Trophoblast cell (in vitro differentiated cells and primary cell): ENCODE measurements at regions not wholly inside any gene's neighbourhood (a gene's known extent, or its start where the extent isn't known, plus 50 kb on each side); places are given as distances from the start of the nearest gene placed in this dataset.

ENCODE experiments used
- DNase-seq, 2 donors: peaks; one replicate each; pipeline ENCODE4 v3.0.0-alpha.2; 2016
- H2AFZ ChIP-seq: 2 replicates; pipeline ENCODE4 v1.6.1; 2013; ENCODE audit warnings: low read length, moderate library complexity, mild to moderate bottlenecking; ENCODE audit not compliant: insufficient read depth, poor library complexity
- H2AK5ac ChIP-seq: 2 replicates; pipeline ENCODE4 v1.6.1; 2013; ENCODE audit warnings: mild to moderate bottlenecking, low read length
- H2BK120ac ChIP-seq: 2 replicates; pipeline ENCODE4 v1.6.1; 2013; ENCODE audit warnings: low read length, mild to moderate bottlenecking, moderate library complexity; ENCODE audit not compliant: insufficient read depth, poor library complexity
- H2BK12ac ChIP-seq: 2 replicates; pipeline ENCODE4 v1.6.1; 2013; ENCODE audit warnings: mild to moderate bottlenecking, low read length, moderate library complexity
- H2BK5ac ChIP-seq: 2 replicates; pipeline ENCODE4 v1.6.1; 2013; ENCODE audit warnings: low read length, low read depth, moderate library complexity, mild to moderate bottlenecking; ENCODE audit not compliant: poor library complexity
- H3K14ac ChIP-seq: 2 replicates; pipeline ENCODE4 v1.6.1; 2013; ENCODE audit warnings: mild to moderate bottlenecking, low read length
- H3K18ac ChIP-seq: 2 replicates; pipeline ENCODE4 v1.6.1; 2013; ENCODE audit warnings: mild to moderate bottlenecking, low read length
- H3K23ac ChIP-seq: 2 replicates; pipeline ENCODE4 v1.6.1; 2013; ENCODE audit warnings: low read length
- H3K27ac ChIP-seq: 2 replicates; pipeline ENCODE4 v1.5.1; 2013; ENCODE audit warnings: low read depth, mild to moderate bottlenecking, inconsistent platforms, low read length, moderate library complexity
- H3K27me3 ChIP-seq: 2 replicates; pipeline ENCODE4 v1.6.1; 2013; ENCODE audit warnings: inconsistent platforms, mild to moderate bottlenecking, low read length, moderate library complexity; ENCODE audit not compliant: insufficient read depth
- H3K36me3 ChIP-seq, 2 experiments: 1 replicate in 1 of 2; 2 replicates in 1 of 2; pipeline ENCODE4 v1.6.1; 2013; ENCODE audit warnings: low read length in 2 of 2, mild to moderate bottlenecking in 2 of 2, moderate library complexity in 1 of 2; ENCODE audit not compliant: insufficient read depth in 2 of 2, control insufficient read depth in 1 of 2
- H3K4ac ChIP-seq: 2 replicates; pipeline ENCODE4 v1.6.1; 2013; ENCODE audit warnings: low read depth, mild to moderate bottlenecking, low read length, moderate library complexity
- H3K4me1 ChIP-seq, 2 experiments: 1 replicate in 1 of 2; 2 replicates in 1 of 2; pipeline ENCODE4 v1.6.1; 2013; ENCODE audit warnings: low read length in 2 of 2, mild to moderate bottlenecking in 2 of 2, moderate library complexity in 1 of 2; ENCODE audit not compliant: insufficient read depth in 2 of 2, control insufficient read depth in 1 of 2
- H3K4me2 ChIP-seq: 2 replicates; pipeline ENCODE4 v1.6.1; 2013; ENCODE audit warnings: inconsistent platforms, mild to moderate bottlenecking, low read length, moderate library complexity
- H3K4me3 ChIP-seq: 2 replicates; pipeline ENCODE4 v1.5.1; 2013; ENCODE audit warnings: mild to moderate bottlenecking, low read depth, low read length, inconsistent platforms
- H3K79me1 ChIP-seq: one replicate; pipeline ENCODE4 v1.6.1; 2013; ENCODE audit warnings: low read length
- H3K79me2 ChIP-seq: 2 replicates; pipeline ENCODE4 v1.6.1; 2013; ENCODE audit warnings: low read length, mild to moderate bottlenecking; ENCODE audit not compliant: control insufficient read depth, insufficient read depth, poor library complexity
- H3K9ac ChIP-seq: 2 replicates; pipeline ENCODE4 v1.6.1; 2013; ENCODE audit warnings: mild to moderate bottlenecking, low read length
- H3K9me3 ChIP-seq: 2 replicates; pipeline ENCODE4 v1.6.1; 2013; ENCODE audit warnings: low read depth, mild to moderate bottlenecking, control low read depth, inconsistent platforms, low read length; ENCODE audit not compliant: insufficient read depth
- H4K12ac ChIP-seq: 2 replicates; pipeline ENCODE4 v1.6.1; 2013; ENCODE audit warnings: low read depth, mild to moderate bottlenecking, low read length, moderate library complexity
- H4K8ac ChIP-seq: 2 replicates; pipeline ENCODE4 v1.6.1; 2013; ENCODE audit warnings: low read depth, mild to moderate bottlenecking, low read length, moderate library complexity
- H4K91ac ChIP-seq: one replicate; pipeline ENCODE4 v1.6.1; 2013; ENCODE audit warnings: low read depth, mild to moderate bottlenecking, low read length, moderate library complexity
- WGBS: extraction: QIAGEN DNeasy Blood & Tissue Kit; methylation state at CpG from one replicate; pipeline ENCODE4 v1.1.7; 2013; ENCODE audit warnings: missing lambda C conversion rate; ENCODE audit not compliant: insufficient read length, insufficient coverage; ENCODE audit errors: extremely low coverage; 5-methylcytosine and 5-hydroxymethylcytosine counted together

- H3K79me2 ChIP-seq, result no peaks in the 10 kb centered on the region
- H3K14ac ChIP-seq, result no peak overlapping the region
- H2AK5ac ChIP-seq, result no peak overlapping the region
- no peak overlapping the region for H4K12ac ChIP-seq
- no peaks in the 10 kb centered on the region for H3K36me3 ChIP-seq
- H2BK5ac ChIP-seq, result no peak overlapping the region
- no peak overlapping the region for H4K91ac ChIP-seq
- no peak overlapping the region for H3K9ac ChIP-seq
- H3K4me2 ChIP-seq, result no peak overlapping the region
- peaks cover 0 to 2% of the 10 kb centered on the region in 2 experiments for H3K4me1 ChIP-seq
- H3K27me3 ChIP-seq, result no peaks in the 10 kb centered on the region
- no peak overlapping the region for H2AFZ ChIP-seq
- H2BK120ac ChIP-seq, result no peak overlapping the region
- DNase-seq, result no peak
- peaks cover 4% of the 10 kb centered on the region for H3K9me3 ChIP-seq
- no peak overlapping the region for H3K18ac ChIP-seq
- H4K8ac ChIP-seq, result no peak overlapping the region
- no peak overlapping the region for H2BK12ac ChIP-seq
- no CpG with 5 or more reads among the region's 4 CpGs for WGBS
- no peak overlapping the region for H3K4ac ChIP-seq
- no peak overlapping the region for H3K27ac ChIP-seq
- H3K4me3 ChIP-seq, result no peak overlapping the region
- no peaks in the 10 kb centered on the region for H3K79me1 ChIP-seq
- H3K23ac ChIP-seq, result no peak overlapping the region
Measured at GRCh38 chr9:88064554-88064953, 73.7 kb downstream of the SPATA31C2 start.

DNA sequence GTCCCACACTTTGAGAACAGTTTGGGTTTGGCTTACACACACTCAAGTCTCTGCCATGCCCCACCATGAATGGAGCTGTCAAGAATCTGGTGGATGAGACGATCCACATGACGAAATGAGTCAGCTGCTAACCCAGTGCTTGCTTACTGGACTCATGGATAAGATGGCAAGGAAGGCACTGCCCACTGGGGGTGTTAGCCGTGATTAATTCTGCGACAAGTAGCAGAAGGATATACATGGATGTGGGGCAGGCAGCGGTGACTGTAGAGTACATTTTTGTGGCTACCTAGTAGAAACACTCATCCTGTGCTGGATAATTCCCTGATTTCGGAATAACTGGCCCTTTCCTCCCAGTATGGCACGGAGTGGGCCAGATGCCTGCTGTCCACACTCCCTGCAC, 77.5 kb downstream of the SPATA31C2 start:
- Histone ChIP-seq H3K4ac (no peak overlapping the region), H4K8ac (no peak overlapping the region), H3K18ac (no peak overlapping the region), H2BK5ac (no peak overlapping the region), H3K4me2 (no peak overlapping the region), H2BK120ac (no peak overlapping the region), H4K91ac (no peak overlapping the region), H2BK12ac (no peak overlapping the region), H4K12ac (no peak overlapping the region), H3K4me1 (peaks cover 0 to 2% of the 10 kb centered on the region in 2 experiments), H3K9me3 (peaks cover 4% of the 10 kb centered on the region), H3K27me3 (no peaks in the 10 kb centered on the region), H3K79me2 (no peaks in the 10 kb centered on the region), H3K36me3 (no peaks in the 10 kb centered on the region), H3K4me3 (no peak overlapping the region), H3K23ac (no peak overlapping the region), H3K27ac (no peak overlapping the region), H3K9ac (no peak overlapping the region), H3K79me1 (no peaks in the 10 kb centered on the region), H2AK5ac (no peak overlapping the region), H3K14ac (no peak overlapping the region), H2AFZ (no peak overlapping the region)
- no CpG with 5 or more reads among the region's 7 CpGs for WGBS
- no peak for DNase-seq

DNA sequence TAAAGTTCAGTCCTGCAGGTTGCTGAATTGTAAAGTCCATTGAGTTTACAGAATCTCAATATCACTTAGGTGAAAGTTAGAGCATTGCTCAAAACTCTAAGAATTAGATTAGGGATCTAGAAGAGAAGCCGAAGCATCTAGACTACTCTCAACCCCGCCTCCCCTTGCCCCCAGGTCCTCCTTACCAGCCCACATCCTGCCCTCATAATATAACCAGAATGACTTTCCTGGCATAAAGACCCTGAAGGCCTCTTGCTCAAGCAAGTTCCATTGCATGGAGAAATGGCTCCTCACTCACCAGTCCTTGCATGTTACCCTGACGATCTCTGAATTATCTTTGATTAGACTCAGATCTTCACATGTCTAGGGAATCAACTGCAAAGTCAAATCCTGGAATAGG, 78.8 kb downstream of the SPATA31C2 start:
- no peak overlapping the region for H3K4me3 ChIP-seq
- H3K18ac ChIP-seq, result no peak overlapping the region
- no peak overlapping the region for H3K9ac ChIP-seq
- no peak overlapping the region for H4K91ac ChIP-seq
- no peak overlapping the region for H2AFZ ChIP-seq
- WGBS, result no CpG with 5 or more reads among the region's 3 CpGs
- no peak overlapping the region for H4K8ac ChIP-seq
- no peak overlapping the region for H3K14ac ChIP-seq
- no peaks in the 10 kb centered on the region for H3K27me3 ChIP-seq
- no peaks in the 10 kb centered on the region for H3K36me3 ChIP-seq
- H3K9me3 ChIP-seq, result peaks cover 7% of the 10 kb centered on the region
- H2BK120ac ChIP-seq, result no peak overlapping the region
- DNase-seq, result peak; percentile 92 to 94
- no peak overlapping the region for H2BK12ac ChIP-seq
- no peak overlapping the region for H3K27ac ChIP-seq
- H2BK5ac ChIP-seq, result no peak overlapping the region
- H3K23ac ChIP-seq, result no peak overlapping the region
- no peak overlapping the region for H3K4me2 ChIP-seq
- H2AK5ac ChIP-seq, result no peak overlapping the region
- no peak overlapping the region for H4K12ac ChIP-seq
- no peaks in the 10 kb centered on the region for H3K79me2 ChIP-seq
- H3K79me1 ChIP-seq, result no peaks in the 10 kb centered on the region
- H3K4me1 ChIP-seq, result peaks cover 0 to 2% of the 10 kb centered on the region in 2 experiments
- no peak overlapping the region for H3K4ac ChIP-seq

GRCh38 chr9:88056876-88057275, 81.4 kb downstream of the SPATA31C2 start:
- Histone ChIP-seq H3K14ac (no peak overlapping the region), H3K36me3 (no peaks in the 10 kb centered on the region), H2BK120ac (no peak overlapping the region), H2BK5ac (no peak overlapping the region), H3K27ac (no peak overlapping the region), H3K4ac (no peak overlapping the region), H2BK12ac (no peak overlapping the region), H2AFZ (no peak overlapping the region), H2AK5ac (no peak overlapping the region), H3K79me2 (no peaks in the 10 kb centered on the region), H3K4me1 (peaks cover 2 to 9% of the 10 kb centered on the region in 2 experiments), H3K9me3 (peaks cover 8% of the 10 kb centered on the region), H4K91ac (no peak overlapping the region), H4K12ac (no peak overlapping the region), H3K27me3 (no peaks in the 10 kb centered on the region), H4K8ac (no peak overlapping the region), H3K4me3 (no peak overlapping the region), H3K79me1 (no peaks in the 10 kb centered on the region), H3K4me2 (no peak overlapping the region), H3K9ac (no peak overlapping the region), H3K23ac (no peak overlapping the region), H3K18ac (no peak overlapping the region)
- 100% methylated on average over 2 of the region's 8 CpGs for WGBS
- peak; percentile 79 to 88 for DNase-seq
